SK-N-SH treated with all-trans-retinoic acid at 6 μM for 48 hours (cell line): ENCODE measurements at regions not wholly inside any gene's neighbourhood (a gene's known extent, or its start where the extent isn't known, plus 50 kb on each side); places are given as distances from the start of the nearest gene placed in this dataset.

Experiments
- ATAC-seq: fragments of 200-7000 bp; cut with Tn5 transposase; 3 replicates; pipeline ENCODE4 v1.9.1; 2020; ENCODE audit warnings: mild to moderate bottlenecking, moderate library complexity
- ARNTL ChIP-seq: fragments of 450-650 bp; formaldehyde crosslinking; IDR thresholded peaks from 2 replicates; pipeline ENCODE4 v1.5.0; 2020; ENCODE audit warnings: low read depth, mild to moderate bottlenecking, moderate library complexity, borderline replicate concordance
- CREB5 ChIP-seq: fragments of 250-450 bp; sonication (Bioruptor Pico); IDR thresholded peaks from 2 replicates; pipeline ENCODE4 v1.5.1; 2020; ENCODE audit warnings: low read depth, mild to moderate bottlenecking, moderate library complexity
- CSDC2 ChIP-seq: fragments of 250-450 bp; sonication (Bioruptor Pico); IDR thresholded peaks from 2 replicates; pipeline ENCODE4 v1.5.0; 2020; ENCODE audit warnings: mild to moderate bottlenecking, moderate library complexity
- CSRNP3 ChIP-seq: fragments of 250-450 bp; sonication (Bioruptor Pico); IDR thresholded peaks from 2 replicates; pipeline ENCODE4 v1.5.1; 2021; ENCODE audit warnings: mild to moderate bottlenecking, moderate library complexity
- ESRRG ChIP-seq: fragments of 250-450 bp; sonication (Bioruptor Pico); IDR thresholded peaks from 2 replicates; pipeline ENCODE4 v1.6.1; 2021; ENCODE audit warnings: mild to moderate bottlenecking
- GLIS3 ChIP-seq: fragments of 250-450 bp; sonication (Bioruptor Pico); IDR thresholded peaks from 2 replicates; pipeline ENCODE4 v1.5.0; 2020; ENCODE audit warnings: mild to moderate bottlenecking, moderate library complexity
- ISL1 ChIP-seq: fragments of 250-450 bp; sonication (Bioruptor Pico); IDR thresholded peaks from 2 replicates; pipeline ENCODE4 v2.1.2; 2022; ENCODE audit warnings: mild to moderate bottlenecking, moderate library complexity
- OSR1 ChIP-seq: fragments of 250-450 bp; sonication (Bioruptor Pico); IDR thresholded peaks from 2 replicates; pipeline ENCODE4 v1.8.0; 2022; ENCODE audit warnings: moderate library complexity, mild to moderate bottlenecking, inconsistent platforms
- POU6F1 ChIP-seq: fragments of 250-450 bp; sonication (Bioruptor Pico); IDR thresholded peaks from 2 replicates; pipeline ENCODE4 v1.8.0; 2021; ENCODE audit warnings: low read depth, mild to moderate bottlenecking, moderate library complexity, borderline replicate concordance
- PPARA ChIP-seq: fragments of 250-450 bp; sonication (Bioruptor Pico); IDR thresholded peaks from 2 replicates; pipeline ENCODE4 v1.5.0; 2020; ENCODE audit warnings: mild to moderate bottlenecking, borderline replicate concordance
- SNAI2 ChIP-seq: fragments of 250-450 bp; sonication (Bioruptor Pico); IDR thresholded peaks from 2 replicates; pipeline ENCODE4 v1.5.0; 2020; ENCODE audit warnings: mild to moderate bottlenecking, moderate library complexity
- TCF4 ChIP-seq: fragments of 250-450 bp; sonication (Bioruptor Pico); IDR thresholded peaks from 2 replicates; pipeline ENCODE4 v1.8.0; 2021; ENCODE audit warnings: mild to moderate bottlenecking, moderate library complexity, borderline replicate concordance
- TOX ChIP-seq: fragments of 250-450 bp; sonication (Bioruptor Pico); IDR thresholded peaks from 2 replicates; pipeline ENCODE4 v1.8.0; 2021; ENCODE audit warnings: mild to moderate bottlenecking, moderate library complexity, borderline replicate concordance
- TSHZ2 ChIP-seq: fragments of 250-450 bp; sonication (Bioruptor Pico); IDR thresholded peaks from 2 replicates; pipeline ENCODE4 v1.5.0; 2020; ENCODE audit warnings: mild to moderate bottlenecking, moderate library complexity
- ZFP3 ChIP-seq: fragments of 250-450 bp; sonication (Bioruptor Pico); IDR thresholded peaks from 2 replicates; pipeline ENCODE4 v1.5.0; 2020; ENCODE audit warnings: mild to moderate bottlenecking, moderate library complexity
- ZFP30 ChIP-seq: fragments of 450-650 bp; formaldehyde crosslinking; IDR thresholded peaks from 2 replicates; pipeline ENCODE4 v1.5.0; 2022; ENCODE audit warnings: mild to moderate bottlenecking, moderate library complexity
- ZNF70 ChIP-seq: fragments of 450-650 bp; formaldehyde crosslinking; IDR thresholded peaks from 2 replicates; pipeline ENCODE4 v1.5.0; 2020; ENCODE audit warnings: mild to moderate bottlenecking, moderate library complexity
- ZNF8 ChIP-seq: fragments of 450-650 bp; formaldehyde crosslinking; IDR thresholded peaks from 2 replicates; pipeline ENCODE4 v1.5.0; 2020; ENCODE audit warnings: mild to moderate bottlenecking, moderate library complexity

GRCh38 chr11:43010042-43010441 is 301.8 kb upstream of the API5 start:
- ATAC-seq: no peak
- TF ChIP-seq CREB5 (CRISPR knock-in tag) (no peak), ZFP30 (CRISPR knock-in tag) (no peak), ZNF70 (CRISPR knock-in tag) (no peak)

- TF ChIP-seq PPARA (CRISPR knock-in tag): no peak
- no peak for TF ChIP-seq CREB5 (CRISPR knock-in tag)
- TF ChIP-seq OSR1 (CRISPR knock-in tag): no peak
- no peak for TF ChIP-seq CSDC2 (CRISPR knock-in tag)
- no peak for TF ChIP-seq TOX (CRISPR knock-in tag)
- no peak for TF ChIP-seq ESRRG (CRISPR knock-in tag)
- no peak for TF ChIP-seq GLIS3 (CRISPR knock-in tag)
- no peak for TF ChIP-seq POU6F1
- no peak for TF ChIP-seq ZNF70 (CRISPR knock-in tag)
- TF ChIP-seq, all 23 proteins: peak for 0
- no peak for ATAC-seq
These were observed 299.2 kb upstream of the API5 start for GRCh38 chr11:43012606-43013005.

- ATAC-seq: no peak
- TF ChIP-seq CREB5 (CRISPR knock-in tag): no peak
- TF ChIP-seq CSDC2 (CRISPR knock-in tag): no peak
- TF ChIP-seq ZNF8: no peak
- no peak for TF ChIP-seq ZFP3 (CRISPR knock-in tag)
- no peak for TF ChIP-seq ARNTL (CRISPR knock-in tag)
- TF ChIP-seq TSHZ2 (CRISPR knock-in tag): no peak
- TF ChIP-seq ZFP30 (CRISPR knock-in tag): no peak
- no peak for TF ChIP-seq ZNF70 (CRISPR knock-in tag)
These were observed 290.3 kb upstream of the API5 start for GRCh38 chr11:43021466-43021865.

- no peak for ATAC-seq
- no peak for TF ChIP-seq CSRNP3 (CRISPR knock-in tag)
- no peak for TF ChIP-seq TCF4
- no peak for TF ChIP-seq ISL1 (CRISPR knock-in tag)
- no peak for TF ChIP-seq TSHZ2 (CRISPR knock-in tag)
- TF ChIP-seq ZNF70 (CRISPR knock-in tag): no peak
- no peak for TF ChIP-seq SNAI2 (CRISPR knock-in tag)
- no peak for TF ChIP-seq ZFP30 (CRISPR knock-in tag)
- TF ChIP-seq, all 23 proteins: peak for 0
These were observed 277.5 kb upstream of the API5 start for GRCh38 chr11:43034341-43034740.
